Fibroblast of lung (primary cell): ENCODE measurements at regions not wholly inside any gene's neighbourhood (a gene's known extent, or its start where the extent isn't known, plus 50 kb on each side); places are given as distances from the start of the nearest gene placed in this dataset.

Experiments
- CTCF ChIP-seq, 2 donors: IDR thresholded peaks in 1 of 2; conservative IDR thresholded peaks in 1 of 2; 1 replicate in 1 of 2; 2 replicates in 1 of 2; pipeline ENCODE4 v1.5.1; 2011 to 2012; ENCODE audit warnings: low read length in 2 of 2, control low read depth in 1 of 2, inconsistent platforms in 1 of 2, low read depth in 1 of 2, mild to moderate bottlenecking in 1 of 2
- EZH2 ChIP-seq: IDR thresholded peaks from 2 replicates; pipeline ENCODE4 v1.5.1; 2012; ENCODE audit warnings: low read length, control low read depth, mild to moderate bottlenecking; ENCODE audit errors: missing control alignments

- TF ChIP-seq CTCF (conservative IDR thresholded peaks at IDR 0.05 in 1 of 2, IDR thresholded peaks at IDR 0.05 in 1 of 2; ENCODE audit: low read depth in 1 of 2, low read length in 2 of 2): no peak
- no peak for TF ChIP-seq EZH2
Measured at GRCh38 chr13:58883405-58883804, 1251.9 kb downstream of the PCDH17 start.
